ENCODE measurements at regions not wholly inside any gene's neighbourhood (a gene's known extent, or its start where the extent isn't known, plus 50 kb on each side); places are given as distances from the start of the nearest gene placed in this dataset.

GRCh38 chr12:86331457-86331856, 75.3 kb upstream of the MGAT4C start:
- TF ChIP-seq CTCF (IDR thresholded peaks at IDR 0.05) (no peak), POLR2A (IDR thresholded peaks at IDR 0.05) (no peak)
- Histone ChIP-seq H3K27me3 (no peaks in the 10 kb centered on the region), H3K4me1 (no peaks in the 10 kb centered on the region), H3K4me3 (no peak overlapping the region), H3K9me3 (no peaks in the 10 kb centered on the region), H3K36me3 (no peaks in the 10 kb centered on the region), H3K27ac (no peak overlapping the region)
- DNase-seq: no peak
- ATAC-seq (ENCODE audit: low FRiP score in 2 of 2): no peak
- WGBS, 2 donors: 30 to 40% methylated on average over 2 of the region's 2 CpGs

GRCh38 chr12:86331012-86331411, 74.8 kb upstream of the MGAT4C start:
- 49 to 51% methylated on average over 4 of the region's 4 CpGs for WGBS, 2 donors
- H3K4me3 ChIP-seq: no peak overlapping the region
- DNase-seq (no peak), ATAC-seq (ENCODE audit: low FRiP score in 2 of 2) (no peak)
- H3K27ac ChIP-seq: no peak overlapping the region
- no peaks in the 10 kb centered on the region for H3K4me1 ChIP-seq
- no peaks in the 10 kb centered on the region for H3K9me3 ChIP-seq
- no peak for TF ChIP-seq POLR2A (IDR thresholded peaks at IDR 0.05)
- no peak for TF ChIP-seq CTCF (IDR thresholded peaks at IDR 0.05)
- no peaks in the 10 kb centered on the region for H3K36me3 ChIP-seq
- no peaks in the 10 kb centered on the region for H3K27me3 ChIP-seq

- 84 to 86% methylated on average over 4 of the region's 4 CpGs for WGBS, 2 donors
Measured at GRCh38 chr12:86312232-86312631, 56.0 kb upstream of the MGAT4C start.

More at GRCh38 chr12:86312232-86312631, 56.0 kb upstream of the MGAT4C start:
- Histone ChIP-seq H3K9me3 (no peaks in the 10 kb centered on the region), H3K27ac (no peak overlapping the region), H3K27me3 (no peaks in the 10 kb centered on the region), H3K36me3 (no peaks in the 10 kb centered on the region), H3K4me1 (no peaks in the 10 kb centered on the region), H3K4me3 (no peak overlapping the region)
- ATAC-seq (ENCODE audit: low FRiP score in 2 of 2): no peak
- DNase-seq: no peak
- TF ChIP-seq EP300 (IDR thresholded peaks at IDR 0.05): no peak

Small RNA genes in the stretch of these regions (small RNA-seq; reads per million reads assigned to genes)
- gene AC079598.2 (0 reads per million in 4 donors), gene AC079598.3 (0 reads per million in 4 donors), gene AC079598.4 (0 reads per million in 4 donors), gene CYCSP30 (0 reads per million in 4 donors)

Measured in upper lobe of left lung (tissue), 6 donors.